ENCODE measurements at regions not wholly inside any gene's neighbourhood (a gene's known extent, or its start where the extent isn't known, plus 50 kb on each side); places are given as distances from the start of the nearest gene placed in this dataset.

DNA sequence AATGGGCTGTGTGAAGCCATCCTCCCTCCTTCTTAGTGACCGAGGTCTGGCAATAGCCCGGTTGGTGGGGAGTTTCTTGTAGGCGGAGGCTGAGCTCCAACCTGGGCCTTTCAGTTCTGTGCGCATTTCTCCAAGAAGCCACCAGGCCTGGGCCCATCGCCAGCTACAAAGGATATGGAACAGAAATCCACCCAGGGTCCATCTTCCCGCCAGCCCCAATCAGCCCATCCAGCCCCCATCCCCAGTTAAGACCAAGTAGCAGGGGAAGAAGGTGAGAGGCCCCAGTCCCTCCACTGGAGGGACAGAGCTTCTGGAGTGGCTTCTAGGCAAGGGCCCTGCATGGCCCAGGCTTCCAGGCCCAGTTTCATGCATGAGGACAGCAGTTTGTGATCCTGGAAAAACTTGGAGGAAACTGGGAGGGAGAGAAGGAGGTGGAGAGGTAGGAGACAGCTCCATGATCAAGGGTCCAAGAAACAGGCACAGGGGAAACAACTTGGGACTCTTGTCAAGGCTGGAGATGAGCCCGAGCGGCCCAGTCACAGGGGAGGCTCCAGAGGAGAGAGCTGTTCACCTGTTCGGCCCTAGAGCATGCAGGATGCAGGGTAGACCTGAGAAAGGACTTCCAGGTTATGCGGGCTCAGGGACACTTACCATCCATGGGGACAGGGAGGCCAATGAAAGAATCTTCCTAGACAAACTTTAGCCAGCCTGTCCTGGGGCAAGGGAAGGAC lies 261.2 kb downstream of the PTPRU start:
- TF ChIP-seq, protein P1, sequence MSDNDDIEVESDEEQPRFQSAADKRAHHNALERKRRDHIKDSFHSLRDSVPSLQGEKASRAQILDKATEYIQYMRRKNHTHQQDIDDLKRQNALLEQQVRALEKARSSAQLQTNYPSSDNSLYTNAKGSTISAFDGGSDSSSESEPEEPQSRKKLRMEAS (IDR thresholded peaks at IDR 0.05), result no peak
- TF ChIP-seq, protein P2, sequence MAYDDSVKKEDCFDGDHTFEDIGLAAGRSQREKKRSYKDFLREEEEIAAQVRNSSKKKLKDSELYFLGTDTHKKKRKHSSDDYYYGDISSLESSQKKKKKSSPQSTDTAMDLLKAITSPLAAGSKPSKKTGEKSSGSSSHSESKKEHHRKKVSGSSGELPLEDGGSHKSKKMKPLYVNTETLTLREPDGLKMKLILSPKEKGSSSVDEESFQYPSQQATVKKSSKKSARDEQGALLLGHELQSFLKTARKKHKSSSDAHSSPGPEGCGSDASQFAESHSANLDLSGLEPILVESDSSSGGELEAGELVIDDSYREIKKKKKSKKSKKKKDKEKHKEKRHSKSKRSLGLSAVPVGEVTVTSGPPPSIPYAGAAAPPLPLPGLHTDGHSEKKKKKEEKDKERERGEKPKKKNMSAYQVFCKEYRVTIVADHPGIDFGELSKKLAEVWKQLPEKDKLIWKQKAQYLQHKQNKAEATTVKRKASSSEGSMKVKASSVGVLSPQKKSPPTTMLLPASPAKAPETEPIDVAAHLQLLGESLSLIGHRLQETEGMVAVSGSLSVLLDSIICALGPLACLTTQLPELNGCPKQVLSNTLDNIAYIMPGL (CRISPR knock-in tag; IDR thresholded peaks at IDR 0.05; ENCODE audit: borderline replicate concordance), result no peak
- TF ChIP-seq CBX2 (IDR thresholded peaks at IDR 0.05; ENCODE audit: borderline replicate concordance, low read depth), result no peak
- TF ChIP-seq BHLHE40 (IDR thresholded peaks at IDR 0.05; ENCODE audit: low read depth, low read length), result no peak
- no peak for TF ChIP-seq HOXB5 (CRISPR knock-in tag; IDR thresholded peaks at IDR 0.05)
- no peak for TF ChIP-seq EHMT2 (IDR thresholded peaks at IDR 0.05; ENCODE audit: low read depth)
- no peak for TF ChIP-seq GATA3 (IDR thresholded peaks at IDR 0.05; ENCODE audit: borderline replicate concordance)
- TF ChIP-seq, protein P3, sequence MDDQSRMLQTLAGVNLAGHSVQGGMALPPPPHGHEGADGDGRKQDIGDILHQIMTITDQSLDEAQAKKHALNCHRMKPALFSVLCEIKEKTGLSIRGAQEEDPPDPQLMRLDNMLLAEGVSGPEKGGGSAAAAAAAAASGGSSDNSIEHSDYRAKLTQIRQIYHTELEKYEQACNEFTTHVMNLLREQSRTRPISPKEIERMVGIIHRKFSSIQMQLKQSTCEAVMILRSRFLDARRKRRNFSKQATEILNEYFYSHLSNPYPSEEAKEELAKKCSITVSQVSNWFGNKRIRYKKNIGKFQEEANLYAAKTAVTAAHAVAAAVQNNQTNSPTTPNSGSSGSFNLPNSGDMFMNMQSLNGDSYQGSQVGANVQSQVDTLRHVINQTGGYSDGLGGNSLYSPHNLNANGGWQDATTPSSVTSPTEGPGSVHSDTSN (IDR thresholded peaks at IDR 0.05), result no peak
- TF ChIP-seq, protein P4, sequence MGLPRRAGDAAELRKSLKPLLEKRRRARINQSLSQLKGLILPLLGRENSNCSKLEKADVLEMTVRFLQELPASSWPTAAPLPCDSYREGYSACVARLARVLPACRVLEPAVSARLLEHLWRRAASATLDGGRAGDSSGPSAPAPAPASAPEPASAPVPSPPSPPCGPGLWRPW (IDR thresholded peaks at IDR 0.05), result no peak
- no peak for TF ChIP-seq ZFP36 (IDR thresholded peaks at IDR 0.05; ENCODE audit: borderline replicate concordance, partially characterized antibody)
- no peak for TF ChIP-seq KDM5A (IDR thresholded peaks at IDR 0.05)
- TF ChIP-seq, protein P5, sequence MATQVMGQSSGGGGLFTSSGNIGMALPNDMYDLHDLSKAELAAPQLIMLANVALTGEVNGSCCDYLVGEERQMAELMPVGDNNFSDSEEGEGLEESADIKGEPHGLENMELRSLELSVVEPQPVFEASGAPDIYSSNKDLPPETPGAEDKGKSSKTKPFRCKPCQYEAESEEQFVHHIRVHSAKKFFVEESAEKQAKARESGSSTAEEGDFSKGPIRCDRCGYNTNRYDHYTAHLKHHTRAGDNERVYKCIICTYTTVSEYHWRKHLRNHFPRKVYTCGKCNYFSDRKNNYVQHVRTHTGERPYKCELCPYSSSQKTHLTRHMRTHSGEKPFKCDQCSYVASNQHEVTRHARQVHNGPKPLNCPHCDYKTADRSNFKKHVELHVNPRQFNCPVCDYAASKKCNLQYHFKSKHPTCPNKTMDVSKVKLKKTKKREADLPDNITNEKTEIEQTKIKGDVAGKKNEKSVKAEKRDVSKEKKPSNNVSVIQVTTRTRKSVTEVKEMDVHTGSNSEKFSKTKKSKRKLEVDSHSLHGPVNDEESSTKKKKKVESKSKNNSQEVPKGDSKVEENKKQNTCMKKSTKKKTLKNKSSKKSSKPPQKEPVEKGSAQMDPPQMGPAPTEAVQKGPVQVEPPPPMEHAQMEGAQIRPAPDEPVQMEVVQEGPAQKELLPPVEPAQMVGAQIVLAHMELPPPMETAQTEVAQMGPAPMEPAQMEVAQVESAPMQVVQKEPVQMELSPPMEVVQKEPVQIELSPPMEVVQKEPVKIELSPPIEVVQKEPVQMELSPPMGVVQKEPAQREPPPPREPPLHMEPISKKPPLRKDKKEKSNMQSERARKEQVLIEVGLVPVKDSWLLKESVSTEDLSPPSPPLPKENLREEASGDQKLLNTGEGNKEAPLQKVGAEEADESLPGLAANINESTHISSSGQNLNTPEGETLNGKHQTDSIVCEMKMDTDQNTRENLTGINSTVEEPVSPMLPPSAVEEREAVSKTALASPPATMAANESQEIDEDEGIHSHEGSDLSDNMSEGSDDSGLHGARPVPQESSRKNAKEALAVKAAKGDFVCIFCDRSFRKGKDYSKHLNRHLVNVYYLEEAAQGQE (IDR thresholded peaks at IDR 0.05), result no peak
- TF ChIP-seq SMC3 (IDR thresholded peaks at IDR 0.05), result no peak
- no peak for TF ChIP-seq CEBPB (IDR thresholded peaks at IDR 0.05)
- TF ChIP-seq CHD2 (IDR thresholded peaks at IDR 0.05; ENCODE audit: low read length, partially characterized antibody), result no peak
- no peak for TF ChIP-seq RFX5 (IDR thresholded peaks at IDR 0.05)
- TF ChIP-seq MYC (IDR thresholded peaks at IDR 0.05; ENCODE audit: borderline replicate concordance, low read length), result no peak
- TF ChIP-seq, protein P6, sequence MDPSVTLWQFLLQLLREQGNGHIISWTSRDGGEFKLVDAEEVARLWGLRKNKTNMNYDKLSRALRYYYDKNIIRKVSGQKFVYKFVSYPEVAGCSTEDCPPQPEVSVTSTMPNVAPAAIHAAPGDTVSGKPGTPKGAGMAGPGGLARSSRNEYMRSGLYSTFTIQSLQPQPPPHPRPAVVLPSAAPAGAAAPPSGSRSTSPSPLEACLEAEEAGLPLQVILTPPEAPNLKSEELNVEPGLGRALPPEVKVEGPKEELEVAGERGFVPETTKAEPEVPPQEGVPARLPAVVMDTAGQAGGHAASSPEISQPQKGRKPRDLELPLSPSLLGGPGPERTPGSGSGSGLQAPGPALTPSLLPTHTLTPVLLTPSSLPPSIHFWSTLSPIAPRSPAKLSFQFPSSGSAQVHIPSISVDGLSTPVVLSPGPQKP (IDR thresholded peaks at IDR 0.05; ENCODE audit: low read depth, low read length), result no peak
- DNase-seq (ENCODE audit: low read depth in 1 of 2, low spot score in 1 of 2), result no peak
- ATAC-seq, result no peak
- FAIRE-seq, result no peak
- H3K27ac ChIP-seq, result no peak overlapping the region
- 65% methylated on average over 8 of the region's 10 CpGs for WGBS (ENCODE audit: missing lambda C conversion rate)
- no peak overlapping the region for H3K4me2 ChIP-seq
- CTCF ChIA-PET, result no interaction called here
- no peak overlapping the region for H3K4me3 ChIP-seq
- no peaks in the 10 kb centered on the region for H3K4me1 ChIP-seq
- H3K9me3 ChIP-seq, result no peaks in the 10 kb centered on the region
- POLR2A ChIA-PET, result no interaction called here

DNA sequence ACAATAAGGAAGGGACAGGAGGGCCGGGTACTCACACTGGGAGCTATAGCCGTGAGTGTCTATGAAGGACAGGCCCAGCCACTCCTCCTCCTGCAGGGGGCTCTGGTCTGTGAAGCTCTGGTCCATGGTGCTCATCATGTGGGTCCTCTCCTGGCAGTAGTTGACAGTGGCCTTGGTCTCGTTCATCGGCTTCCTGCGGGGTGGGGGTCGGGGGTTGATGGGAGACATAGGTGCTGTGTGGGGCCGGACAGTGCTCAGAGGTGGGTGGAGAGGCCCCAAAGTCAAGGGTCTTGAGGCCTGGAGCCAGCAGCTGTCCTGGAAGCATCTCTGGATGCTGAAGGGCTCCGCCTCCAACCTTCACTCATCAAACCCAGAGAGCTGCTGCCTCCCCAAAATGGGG lies 260.4 kb downstream of the PTPRU start:
- ATAC-seq (no peak), DNase-seq (ENCODE audit: low read depth in 1 of 2, low spot score in 1 of 2) (no peak), FAIRE-seq (no peak)
- Histone ChIP-seq H3K4me1 (no peaks in the 10 kb centered on the region), H3K9me3 (no peaks in the 10 kb centered on the region), H3K4me2 (no peak overlapping the region), H3K4me3 (no peak overlapping the region), H3K27ac (no peak overlapping the region)
- POLR2A ChIA-PET, result no interaction called here
- 37% methylated on average over 3 of the region's 8 CpGs for WGBS (ENCODE audit: missing lambda C conversion rate)
- CTCF ChIA-PET, result no interaction called here
- TF ChIP-seq MAFK (IDR thresholded peaks at IDR 0.05; ENCODE audit: partially characterized antibody), result no peak
- TF ChIP-seq, protein P7, sequence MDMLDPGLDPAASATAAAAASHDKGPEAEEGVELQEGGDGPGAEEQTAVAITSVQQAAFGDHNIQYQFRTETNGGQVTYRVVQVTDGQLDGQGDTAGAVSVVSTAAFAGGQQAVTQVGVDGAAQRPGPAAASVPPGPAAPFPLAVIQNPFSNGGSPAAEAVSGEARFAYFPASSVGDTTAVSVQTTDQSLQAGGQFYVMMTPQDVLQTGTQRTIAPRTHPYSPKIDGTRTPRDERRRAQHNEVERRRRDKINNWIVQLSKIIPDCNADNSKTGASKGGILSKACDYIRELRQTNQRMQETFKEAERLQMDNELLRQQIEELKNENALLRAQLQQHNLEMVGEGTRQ (IDR thresholded peaks at IDR 0.05), result no peak
- no peak for TF ChIP-seq PHF8 (IDR thresholded peaks at IDR 0.05; ENCODE audit: borderline replicate concordance, low read depth)
- no peak for TF ChIP-seq RFX5 (IDR thresholded peaks at IDR 0.05)
- no peak for TF ChIP-seq TP53 (CRISPR knock-in tag; IDR thresholded peaks at IDR 0.05)
- no peak for TF ChIP-seq ZC3H11A (IDR thresholded peaks at IDR 0.05)
- no peak for TF ChIP-seq GATA3 (IDR thresholded peaks at IDR 0.05; ENCODE audit: borderline replicate concordance)
- TF ChIP-seq FOSB (CRISPR knock-in tag; IDR thresholded peaks at IDR 0.05), result no peak
- TF ChIP-seq CHD4 (IDR thresholded peaks at IDR 0.05; ENCODE audit: borderline replicate concordance), result no peak
- TF ChIP-seq TFCP2L1 (CRISPR knock-in tag; IDR thresholded peaks at IDR 0.05), result no peak
- no peak for TF ChIP-seq FOSL2 (IDR thresholded peaks at IDR 0.05)
- TF ChIP-seq FOSL2 (CRISPR knock-in tag; IDR thresholded peaks at IDR 0.05), result no peak
